HG03520 (cell line): ENCODE measurements at regions not wholly inside any gene's neighbourhood (a gene's known extent, or its start where the extent isn't known, plus 50 kb on each side); places are given as distances from the start of the nearest gene placed in this dataset.

ENCODE experiments used
- ATAC-seq: cut with Tn5 transposase; IDR thresholded peaks from one replicate; pipeline ENCODE4 v1.9.1; 2021; ENCODE audit warnings: mild to moderate bottlenecking, moderate library complexity; ENCODE audit not compliant: unreplicated experiment

DNA sequence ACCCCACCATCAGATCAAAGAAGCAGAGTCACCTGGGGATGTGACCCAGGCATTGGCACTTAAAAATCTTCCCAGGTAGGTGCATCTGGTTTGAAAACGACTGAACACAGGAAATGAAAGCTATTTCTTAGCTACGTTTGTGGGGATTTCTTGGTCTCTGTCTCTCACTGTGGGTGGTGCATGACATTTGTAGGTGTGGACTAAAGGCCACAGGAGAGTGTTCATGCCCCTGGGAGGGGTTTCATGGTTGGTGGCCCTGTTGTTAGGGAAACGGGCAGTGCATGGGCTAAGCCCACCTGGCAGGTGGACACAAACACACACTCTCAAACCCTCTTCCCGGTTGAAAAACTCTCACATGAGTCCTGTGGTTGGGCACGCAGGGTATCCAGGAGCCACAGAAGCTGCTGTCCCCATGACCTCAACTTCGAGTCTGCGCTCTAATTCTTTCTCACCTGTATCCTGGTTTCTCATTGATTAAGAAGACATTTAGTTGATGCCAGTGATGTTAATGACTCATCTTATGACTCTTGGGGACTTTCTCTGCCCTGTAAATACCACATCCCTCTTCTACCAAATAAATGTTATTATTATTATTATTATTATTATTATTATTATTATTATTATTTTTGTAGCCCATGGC is 119.4 kb downstream of the MRPS6 start:
- no peak for ATAC-seq

GRCh38 chr21:34195335-34195734 is 122.0 kb downstream of the MRPS6 start:
- ATAC-seq, result no peak

DNA sequence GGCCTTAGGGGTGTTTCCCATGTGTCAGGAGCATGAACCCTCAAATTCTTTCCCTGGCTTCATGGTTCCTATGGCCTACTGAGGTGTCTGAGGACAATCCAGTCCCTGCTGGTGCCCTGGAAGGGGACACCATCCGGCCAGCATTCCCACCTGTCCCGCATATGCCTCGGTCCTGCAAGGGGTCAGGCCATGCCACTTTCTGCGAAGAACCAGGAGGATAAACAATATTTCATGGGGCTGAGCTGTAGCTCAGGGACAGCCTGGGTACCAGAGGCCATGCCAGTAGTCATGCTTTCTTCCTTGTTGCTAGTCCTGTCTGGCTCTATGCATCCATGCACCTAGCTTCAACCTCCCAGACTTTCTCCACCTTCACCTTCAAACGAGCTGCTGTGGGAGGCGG is 123.6 kb downstream of the MRPS6 start:
- no peak for ATAC-seq

- ATAC-seq, result no peak
Observed at GRCh38 chr21:34197561-34197960, 124.2 kb downstream of the MRPS6 start.

DNA sequence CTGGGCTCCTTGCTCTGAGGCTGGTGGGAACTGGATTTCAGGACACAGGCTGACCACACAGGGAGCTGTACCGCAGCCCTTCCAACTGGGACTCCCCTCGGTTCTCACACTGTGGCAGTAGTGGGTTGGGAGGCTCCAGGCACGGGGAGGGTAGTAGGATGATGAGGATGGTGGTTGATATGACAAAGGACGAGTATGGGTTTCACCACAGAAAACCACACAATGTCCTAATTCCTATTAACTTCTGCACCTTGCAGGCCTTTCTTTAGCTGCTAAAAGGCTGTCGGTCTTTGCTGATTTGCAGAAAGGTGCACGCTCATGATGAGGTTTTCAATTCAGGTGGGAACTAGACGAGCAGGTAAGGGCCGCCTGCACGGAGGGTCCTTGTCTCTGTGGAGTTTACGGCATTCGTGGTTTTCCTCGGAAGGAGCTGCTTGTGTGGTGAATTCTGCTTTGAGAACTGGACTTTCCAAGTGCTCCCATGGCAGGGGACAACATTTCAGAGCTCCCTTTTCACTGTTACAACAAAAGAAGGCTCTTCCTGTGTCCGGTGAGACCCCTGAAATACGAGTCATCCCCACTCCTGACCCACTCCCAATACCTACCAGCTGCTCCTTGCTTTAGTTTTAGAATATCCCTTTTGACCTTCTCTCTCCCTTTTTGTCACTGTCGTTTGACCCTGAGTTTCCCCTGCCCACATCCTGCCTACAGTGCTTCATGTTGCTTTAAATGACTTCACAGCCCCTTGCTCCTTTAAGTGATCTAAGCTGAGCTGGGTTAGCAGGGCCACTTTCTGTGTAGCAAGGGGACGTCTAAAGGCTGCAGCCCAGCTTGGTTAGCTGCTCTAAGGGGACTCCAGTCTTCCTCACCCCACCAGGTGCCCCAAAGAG is 125.1 kb downstream of the MRPS6 start:
- no peak for ATAC-seq

- no peak for ATAC-seq
Observed at GRCh38 chr21:34199121-34199910, 125.9 kb downstream of the MRPS6 start.

DNA sequence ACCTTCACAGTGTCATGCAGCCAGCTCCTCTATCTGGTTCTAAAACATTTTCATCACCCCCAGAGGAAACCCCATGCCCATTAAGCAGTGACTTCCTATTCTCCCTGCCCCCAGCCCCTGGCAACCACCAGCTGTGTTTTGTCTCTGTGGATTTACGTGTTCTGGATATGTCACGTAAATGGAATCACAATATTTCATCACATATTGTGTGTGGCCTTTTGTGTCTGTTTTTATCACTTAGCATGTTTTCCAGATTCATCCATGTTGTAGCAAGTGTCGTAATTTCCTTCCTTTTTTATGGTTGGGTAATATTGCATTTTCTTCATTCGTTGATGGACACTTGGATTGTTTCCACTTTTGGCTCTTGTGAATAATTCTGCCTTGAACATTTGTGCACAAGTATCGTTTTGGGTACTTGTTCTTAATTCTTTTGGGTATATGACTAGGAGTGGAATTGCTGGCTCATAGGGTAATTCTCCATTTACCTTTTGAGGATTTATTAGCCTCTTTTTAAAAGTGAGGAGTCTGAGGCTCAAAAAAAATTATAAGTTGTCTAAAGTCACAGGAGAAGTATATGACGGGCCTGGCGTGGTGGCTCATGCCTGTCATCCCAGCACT is 127.0 kb downstream of the MRPS6 start:
- no peak for ATAC-seq

GRCh38 chr21:34201001-34201400 is 127.6 kb downstream of the MRPS6 start:
- ATAC-seq, result no peak

DNA sequence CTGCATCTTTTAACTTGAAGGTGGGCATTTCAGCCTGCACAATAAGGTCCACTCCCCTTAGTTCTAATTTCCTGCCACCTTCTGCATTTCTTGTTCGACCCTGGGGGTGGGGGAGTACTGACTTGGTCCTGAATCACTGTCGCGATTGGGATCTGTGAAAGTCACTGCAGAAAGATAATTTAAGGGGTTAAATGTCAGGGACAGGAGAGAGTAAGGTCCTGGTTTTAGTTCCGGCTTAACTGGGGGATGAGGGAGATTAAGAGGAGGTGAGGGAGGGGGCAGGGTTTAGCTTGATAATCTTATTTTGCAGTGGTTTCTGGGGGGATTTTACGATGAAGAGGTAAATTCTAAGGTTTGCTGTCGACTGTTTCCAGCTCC is 128.1 kb downstream of the MRPS6 start:
- ATAC-seq, result no peak

DNA sequence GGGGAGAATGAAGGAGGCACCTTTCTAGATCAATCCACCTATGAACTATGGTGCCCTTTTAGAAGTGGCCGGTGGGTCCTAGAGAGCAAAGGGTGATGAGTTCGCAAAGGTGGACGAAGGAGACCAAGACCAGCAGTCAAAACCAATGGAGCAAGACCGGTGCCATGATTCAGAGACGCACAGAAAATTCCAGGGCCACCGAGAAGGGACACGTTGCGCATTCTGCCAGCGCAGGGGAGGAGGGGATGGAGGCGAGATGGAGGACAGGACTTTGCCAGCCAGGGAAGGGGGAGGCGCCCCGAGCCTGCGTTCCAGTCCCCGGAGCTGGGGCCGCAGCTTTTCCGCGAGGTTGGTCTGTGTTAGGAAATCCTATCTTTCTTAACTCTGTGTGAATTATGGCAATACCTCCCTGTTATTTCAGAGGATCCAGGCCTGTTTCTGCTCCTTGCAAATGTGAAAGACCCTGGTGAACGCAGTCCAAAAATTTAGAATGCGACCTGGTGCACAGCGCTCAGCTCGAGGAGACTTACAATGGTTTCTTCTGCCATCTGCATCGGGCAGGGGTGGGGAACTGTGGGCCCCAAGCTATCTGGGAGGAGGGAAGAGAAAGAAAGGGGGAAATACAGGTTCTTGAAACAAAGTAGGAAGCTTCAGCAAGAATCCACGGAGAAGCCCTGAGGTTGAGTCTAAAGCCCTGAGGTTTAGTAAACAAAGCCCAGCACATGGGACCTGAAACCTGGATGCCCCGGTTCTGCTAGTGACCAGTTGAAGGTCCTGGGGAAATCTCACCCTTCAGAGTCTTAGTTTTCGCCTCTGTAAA is 129.4 kb downstream of the MRPS6 start:
- no peak for ATAC-seq

GRCh38 chr21:34203851-34204420 is 130.6 kb downstream of the MRPS6 start:
- no peak for ATAC-seq

GRCh38 chr21:34204481-34205439 is 131.4 kb downstream of the MRPS6 start:
- no peak for ATAC-seq

DNA sequence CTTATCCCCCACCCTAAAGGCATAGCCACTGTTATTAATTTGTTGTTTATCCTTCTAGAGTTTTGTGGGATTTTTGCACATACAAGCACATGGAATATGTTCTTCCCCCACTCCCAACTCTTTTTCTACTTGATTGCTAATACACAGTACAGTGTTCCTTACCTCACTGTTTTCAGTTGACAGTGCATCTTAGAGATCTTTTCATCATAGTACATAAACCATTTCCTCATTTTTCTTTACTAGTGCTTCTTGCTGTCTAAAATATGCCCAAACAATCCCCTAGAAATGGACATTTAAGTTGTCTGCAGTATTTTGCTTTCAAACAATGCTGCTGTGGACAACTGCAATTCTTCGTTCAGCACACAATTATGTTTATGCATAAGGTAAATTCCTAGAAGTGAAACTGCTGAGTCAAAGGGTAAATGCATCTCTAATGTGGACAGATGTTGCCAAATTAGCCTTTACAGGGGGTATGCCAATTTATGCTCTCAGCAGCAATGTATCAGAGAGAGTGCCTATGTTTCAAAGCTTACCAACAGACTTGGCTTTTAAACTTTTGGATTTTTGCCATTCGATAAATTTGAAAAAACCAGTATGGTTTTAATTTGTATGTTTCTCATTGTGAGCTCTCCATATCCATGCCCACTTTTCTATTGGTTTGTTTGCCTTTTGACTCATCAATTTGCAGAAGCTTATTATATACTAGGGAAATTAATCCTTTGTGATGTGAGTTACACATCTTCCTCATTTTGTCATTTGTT is 132.6 kb downstream of the MRPS6 start:
- ATAC-seq, result no peak

DNA sequence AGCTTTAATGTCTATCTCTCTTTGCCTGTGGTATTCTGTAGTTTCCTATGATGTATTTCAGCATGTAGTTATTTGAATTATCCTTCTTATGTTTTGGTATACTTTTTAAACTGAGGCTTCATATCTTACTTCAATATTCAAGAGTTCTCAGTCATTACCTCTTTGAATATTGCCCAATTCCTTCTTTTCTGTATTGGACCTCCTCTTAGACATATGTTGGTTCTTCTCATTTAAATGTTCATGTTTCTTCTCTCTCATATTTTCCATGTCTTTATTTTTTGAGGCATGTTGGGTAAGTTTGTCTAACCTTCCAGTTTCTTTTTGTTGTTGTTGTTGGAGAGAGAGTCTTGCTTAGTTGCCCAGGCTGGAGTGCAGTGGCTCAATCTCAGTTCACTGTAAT is 140.6 kb downstream of the MRPS6 start:
- ATAC-seq, result no peak

- ATAC-seq, result no peak
Observed at GRCh38 chr21:34215501-34215900, 142.1 kb downstream of the MRPS6 start.

GRCh38 chr21:34215911-34216717 is 142.7 kb downstream of the MRPS6 start:
- no peak for ATAC-seq

- ATAC-seq, result no peak
Observed at GRCh38 chr21:34216718-34217032, 143.3 kb downstream of the MRPS6 start.

DNA sequence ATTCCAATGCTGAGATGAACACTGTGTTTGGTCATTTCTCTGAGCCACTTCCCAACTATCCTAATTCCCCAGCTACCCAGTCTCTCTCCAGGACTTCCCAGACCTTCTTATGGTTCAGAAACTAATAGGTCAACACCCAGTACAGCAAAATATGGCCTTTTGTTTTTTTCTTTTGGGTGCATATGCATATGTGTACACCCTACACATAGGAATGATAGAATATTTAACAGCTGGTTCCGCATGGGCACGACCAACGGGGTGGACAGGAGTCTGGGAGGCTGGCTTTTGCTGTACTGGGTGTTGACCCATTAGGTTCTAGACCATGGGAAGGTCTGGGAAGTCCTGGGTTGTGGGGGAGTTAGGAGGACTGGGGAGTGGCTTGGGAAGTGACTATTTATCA is 143.9 kb downstream of the MRPS6 start:
- no peak for ATAC-seq
